Activated CD8-positive, alpha-beta T cell treated with anti-CD3 and anti-CD28 coated beads for 36 hours (primary cell): ENCODE measurements at regions not wholly inside any gene's neighbourhood (a gene's known extent, or its start where the extent isn't known, plus 50 kb on each side); places are given as distances from the start of the nearest gene placed in this dataset.
"Not testable (repeated sequence)": the region's sequence is repeated elsewhere in the genome, so short reads cannot be mapped to it uniquely, and the experiment has no call there.

Experiments
- ATAC-seq: fragments of 200-7000 bp; cut with Tn5 transposase; one replicate; pipeline ENCODE4 v1.10.0; 2021; ENCODE audit warnings: mild to moderate bottlenecking, moderate library complexity
- CTCF ChIA-PET: fragments of 350-600 bp; sonication (Branson Sonifier 250); formaldehyde crosslinking; loops from one replicate; lab custom pipeline; 2021; ENCODE audit warnings: antibody characterized with exemption; lab: Charles Lee
- POLR2A ChIA-PET: fragments of 350-600 bp; sonication (Branson Sonifier 250); formaldehyde crosslinking; loops from one replicate; lab custom pipeline; 2021; ENCODE audit warnings: antibody characterized with exemption; lab: Charles Lee
- DNase-seq: peaks from one replicate; pipeline ENCODE4 v3.0.0-alpha.2; 2020
- H3K27ac Mint-ChIP-seq: one replicate; pipeline ENCODE4 v1.8.0; 2021; ENCODE audit warnings: mild to moderate bottlenecking, mixed read lengths
- H3K27me3 Mint-ChIP-seq: one replicate; pipeline ENCODE4 v1.8.0; 2021; ENCODE audit warnings: mixed read lengths
- H3K36me3 Mint-ChIP-seq: one replicate; pipeline ENCODE4 v1.8.0; 2021; ENCODE audit warnings: low read depth, mixed read lengths
- H3K4me1 Mint-ChIP-seq: one replicate; pipeline ENCODE4 v1.8.0; 2021; ENCODE audit warnings: low read depth, mixed read lengths
- H3K4me3 Mint-ChIP-seq: one replicate; pipeline ENCODE4 v1.8.0; 2021; ENCODE audit warnings: mild to moderate bottlenecking, moderate library complexity, mixed read lengths
- H3K9me3 Mint-ChIP-seq: one replicate; pipeline ENCODE4 v1.8.0; 2021; ENCODE audit warnings: mixed read lengths
- intact Hi-C: fragments of 100-400 bp; cut with micrococcal nuclease; formaldehyde crosslinking; loops from one replicate; pipeline ENCODE4 v1.10.0; 2022
- TF ChIP-seq, protein P1 (sequence below): fragments of 200-600 bp; IDR thresholded peaks from one replicate; pipeline ENCODE4 v1.8.0; 2022; ENCODE audit warnings: antibody characterized with exemption, mild to moderate bottlenecking

- TF ChIP-seq, protein P1, sequence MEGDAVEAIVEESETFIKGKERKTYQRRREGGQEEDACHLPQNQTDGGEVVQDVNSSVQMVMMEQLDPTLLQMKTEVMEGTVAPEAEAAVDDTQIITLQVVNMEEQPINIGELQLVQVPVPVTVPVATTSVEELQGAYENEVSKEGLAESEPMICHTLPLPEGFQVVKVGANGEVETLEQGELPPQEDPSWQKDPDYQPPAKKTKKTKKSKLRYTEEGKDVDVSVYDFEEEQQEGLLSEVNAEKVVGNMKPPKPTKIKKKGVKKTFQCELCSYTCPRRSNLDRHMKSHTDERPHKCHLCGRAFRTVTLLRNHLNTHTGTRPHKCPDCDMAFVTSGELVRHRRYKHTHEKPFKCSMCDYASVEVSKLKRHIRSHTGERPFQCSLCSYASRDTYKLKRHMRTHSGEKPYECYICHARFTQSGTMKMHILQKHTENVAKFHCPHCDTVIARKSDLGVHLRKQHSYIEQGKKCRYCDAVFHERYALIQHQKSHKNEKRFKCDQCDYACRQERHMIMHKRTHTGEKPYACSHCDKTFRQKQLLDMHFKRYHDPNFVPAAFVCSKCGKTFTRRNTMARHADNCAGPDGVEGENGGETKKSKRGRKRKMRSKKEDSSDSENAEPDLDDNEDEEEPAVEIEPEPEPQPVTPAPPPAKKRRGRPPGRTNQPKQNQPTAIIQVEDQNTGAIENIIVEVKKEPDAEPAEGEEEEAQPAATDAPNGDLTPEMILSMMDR, result no peak
Measured at GRCh38 chrY:18909846-18910245, 136.3 kb upstream of the HSFY2 start.

GRCh38 chrY:18906198-18906597 is 132.7 kb upstream of the HSFY2 start:
- intact Hi-C loops, POLR2A ChIA-PET, DNase-seq, CTCF ChIA-PET, H3K9me3 Mint-ChIP-seq, H3K4me1 Mint-ChIP-seq, H3K27me3 Mint-ChIP-seq, ATAC-seq, H3K4me3 Mint-ChIP-seq, H3K36me3 Mint-ChIP-seq, H3K27ac Mint-ChIP-seq: not testable (repeated sequence)

More at GRCh38 chrY:18909846-18910245, 136.3 kb upstream of the HSFY2 start:
- ATAC-seq (no peak), DNase-seq (no peak)
- H3K27me3 Mint-ChIP-seq, result no peaks in the 10 kb centered on the region
- no peaks in the 10 kb centered on the region for H3K9me3 Mint-ChIP-seq
- H3K36me3 Mint-ChIP-seq, result no peaks in the 10 kb centered on the region
- H3K4me3 Mint-ChIP-seq, result no peak overlapping the region
- ChIA-PET POLR2A (no interaction called here), CTCF (no interaction called here)
- H3K4me1 Mint-ChIP-seq, result no peaks in the 10 kb centered on the region
- H3K27ac Mint-ChIP-seq, result no peak overlapping the region
- intact Hi-C loops, result no loop called here

DNA sequence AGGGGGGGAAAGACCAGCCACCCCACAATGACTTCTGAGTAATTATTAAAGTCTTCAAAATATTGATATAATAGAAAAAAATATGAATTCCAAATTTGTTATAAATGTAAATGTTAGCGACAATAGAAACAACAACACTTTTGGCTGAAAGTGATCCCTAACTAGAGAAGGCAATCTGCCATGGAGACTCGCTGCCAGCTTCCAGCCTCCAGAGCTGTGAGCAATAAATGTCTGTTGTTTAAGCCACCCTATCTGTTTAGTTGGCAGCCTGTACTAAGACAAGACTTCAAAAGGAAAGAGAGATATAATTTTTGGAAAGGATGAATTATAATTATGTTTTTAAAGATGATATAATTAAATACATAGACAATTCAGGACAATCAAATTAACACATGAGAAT is 130.8 kb upstream of the HSFY2 start:
- Mint-ChIP-seq H3K27me3 (no peaks in the 10 kb centered on the region), H3K27ac (no peak overlapping the region), H3K4me3 (no peak overlapping the region), H3K36me3 (peaks cover 7% of the 10 kb centered on the region), H3K4me1 (no peaks in the 10 kb centered on the region), H3K9me3 (no peaks in the 10 kb centered on the region)
- TF ChIP-seq, protein P1, result no peak
- ChIA-PET CTCF (no interaction called here), POLR2A (no interaction called here)
- DNase-seq, result no peak
- intact Hi-C loops, result no loop called here
- ATAC-seq, result no peak

DNA sequence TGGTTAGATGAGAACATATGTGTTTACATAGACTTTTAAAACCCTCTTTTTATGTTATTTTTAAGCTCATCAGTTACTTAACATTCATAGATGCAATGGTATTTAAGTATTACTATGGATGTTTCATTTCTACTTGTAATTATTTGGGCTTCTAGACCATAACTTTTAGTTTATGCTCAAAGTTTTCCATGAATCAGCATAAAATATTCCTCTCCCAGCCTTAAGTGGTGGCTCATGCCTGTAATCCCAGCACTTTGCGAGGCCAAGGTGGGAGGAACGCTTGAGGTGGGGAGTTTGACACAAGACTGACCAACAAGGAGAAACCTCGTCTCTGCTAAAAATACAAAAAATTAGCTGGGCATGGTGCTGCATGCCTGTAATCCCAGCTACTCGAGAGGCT is 118.5 kb upstream of the HSFY2 start:
- H3K27ac Mint-ChIP-seq, result no peak overlapping the region
- DNase-seq (no peak), ATAC-seq (no peak)
- ChIA-PET CTCF (no interaction called here), POLR2A (no interaction called here)
- H3K4me3 Mint-ChIP-seq, result no peak overlapping the region
- peaks cover 3% of the 10 kb centered on the region for H3K9me3 Mint-ChIP-seq
- TF ChIP-seq, protein P1, result no peak
- no peaks in the 10 kb centered on the region for H3K4me1 Mint-ChIP-seq
- H3K27me3 Mint-ChIP-seq, result no peaks in the 10 kb centered on the region
- intact Hi-C loops, result no loop called here
- peaks cover 5% of the 10 kb centered on the region for H3K36me3 Mint-ChIP-seq

DNA sequence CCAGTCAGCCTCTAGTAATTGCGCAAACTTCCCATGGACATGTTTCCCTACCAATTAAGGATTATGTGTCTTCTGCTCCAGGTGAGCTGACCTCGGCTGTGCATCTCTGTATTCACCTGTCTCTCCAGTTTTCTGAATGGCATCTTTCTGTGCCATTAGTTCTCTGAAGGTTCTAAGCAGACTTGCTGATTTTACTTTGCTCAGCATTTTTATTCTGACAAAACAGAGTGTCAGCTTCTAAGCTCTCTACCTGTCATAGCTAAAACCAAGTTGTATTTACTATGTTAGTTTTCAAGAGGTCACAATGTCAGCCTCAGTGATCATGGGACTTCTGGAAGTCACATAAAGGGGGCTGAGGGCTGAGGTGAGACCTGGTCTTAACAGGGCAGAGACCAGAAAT is 116.0 kb upstream of the HSFY2 start:
- ChIA-PET POLR2A (no interaction called here), CTCF (no interaction called here)
- H3K27ac Mint-ChIP-seq, result no peak overlapping the region

More for the DNA sequence above, 116.0 kb upstream of the HSFY2 start:
- Mint-ChIP-seq H3K4me1 (no peaks in the 10 kb centered on the region), H3K9me3 (no peaks in the 10 kb centered on the region), H3K36me3 (peaks cover 1% of the 10 kb centered on the region), H3K4me3 (no peak overlapping the region), H3K27me3 (no peaks in the 10 kb centered on the region)
- intact Hi-C loops, result no loop called here
- ATAC-seq, result no peak
- TF ChIP-seq, protein P1, result no peak
- no peak for DNase-seq
